Loucy (cell line): ENCODE measurements at regions not wholly inside any gene's neighbourhood (a gene's known extent, or its start where the extent isn't known, plus 50 kb on each side); places are given as distances from the start of the nearest gene placed in this dataset.

ENCODE experiments used
- H2AFZ ChIP-seq: fragments of 200-600 bp; sonication (generic); 2 replicates; pipeline ENCODE4 v1.6.0; 2016; ENCODE audit warnings: antibody characterized with exemption, mild to moderate bottlenecking, low read length, moderate library complexity
- H3F3A ChIP-seq: fragments of 200-600 bp; 2 replicates; pipeline ENCODE4 v1.6.0; 2016; ENCODE audit warnings: antibody characterized with exemption, low read depth, mild to moderate bottlenecking
- H3K27me3 ChIP-seq: fragments of 200-600 bp; sonication (generic); 2 replicates; pipeline ENCODE4 v1.6.1; 2014; ENCODE audit warnings: low read length, mild to moderate bottlenecking; ENCODE audit not compliant: insufficient read depth, poor library complexity, severe bottlenecking
- H3K36me3 ChIP-seq: fragments of 200-600 bp; sonication (generic); 2 replicates; pipeline ENCODE4 v1.6.1; 2016; ENCODE audit warnings: low read length; ENCODE audit not compliant: insufficient read depth
- H3K4me1 ChIP-seq: fragments of 200-600 bp; sonication (generic); 2 replicates; pipeline ENCODE4 v1.5.1; 2014; ENCODE audit warnings: low read length, mild to moderate bottlenecking; ENCODE audit not compliant: insufficient read depth, poor library complexity, severe bottlenecking
- H3K4me2 ChIP-seq: fragments of 200-600 bp; sonication (generic); 2 replicates; pipeline ENCODE4 v1.6.0; 2014; ENCODE audit warnings: antibody characterized with exemption, low read length, low read depth, mild to moderate bottlenecking; ENCODE audit not compliant: poor library complexity, severe bottlenecking
- H3K4me3 ChIP-seq: fragments of 200-600 bp; sonication (generic); 2 replicates; pipeline ENCODE4 v1.5.1; 2014; ENCODE audit warnings: low read length, mild to moderate bottlenecking, mixed read lengths; ENCODE audit not compliant: poor library complexity, severe bottlenecking
- H3K79me2 ChIP-seq: fragments of 200-600 bp; sonication (generic); 2 replicates; pipeline ENCODE4 v1.6.1; 2014; ENCODE audit warnings: low read length; ENCODE audit not compliant: insufficient read depth
- H3K9ac ChIP-seq: fragments of 200-600 bp; sonication (generic); 2 replicates; pipeline ENCODE4 v1.6.0; 2014; ENCODE audit warnings: mild to moderate bottlenecking, low read depth, low read length, moderate library complexity; ENCODE audit not compliant: poor library complexity, severe bottlenecking
- H3K9me2 ChIP-seq: fragments of 200-600 bp; sonication (generic); replicated peaks from 2 replicates; pipeline ENCODE4 v1.6.1; 2016; ENCODE audit warnings: low read depth, low read length, mixed read lengths
- H3K9me3 ChIP-seq: fragments of 200-600 bp; sonication (generic); 2 replicates; pipeline ENCODE4 v1.6.1; 2014; ENCODE audit warnings: mild to moderate bottlenecking, antibody characterized with exemption, low read length, low read depth; ENCODE audit not compliant: insufficient read depth
- H4K20me1 ChIP-seq: fragments of 200-600 bp; sonication (generic); 2 replicates; pipeline ENCODE4 v1.6.0; 2014; ENCODE audit warnings: antibody characterized with exemption, low read length, mild to moderate bottlenecking; ENCODE audit not compliant: insufficient read depth, poor library complexity, severe bottlenecking
- CTCF ChIP-seq: fragments of 200-600 bp; sonication (generic); conservative IDR thresholded peaks from 2 replicates; pipeline ENCODE4 v1.5.1; 2014; ENCODE audit warnings: mild to moderate bottlenecking, antibody characterized with exemption, low read length
- EZH2phosphoT487 ChIP-seq: fragments of 200-600 bp; IDR thresholded peaks from 2 replicates; pipeline ENCODE4 v1.6.1; 2018; ENCODE audit warnings: antibody characterized with exemption, mild to moderate bottlenecking, moderate library complexity, borderline replicate concordance

- H3K9me3 ChIP-seq = no peaks in the 10 kb centered on the region
- no peaks in the 10 kb centered on the region for H3K4me1 ChIP-seq
- H3F3A ChIP-seq = no peaks in the 10 kb centered on the region
- H3K4me3 ChIP-seq = no peak overlapping the region
- no peaks in the 10 kb centered on the region for H3K79me2 ChIP-seq
- no peak overlapping the region for H3K9ac ChIP-seq
- H3K4me2 ChIP-seq = no peak overlapping the region
- TF ChIP-seq EZH2phosphoT487 (no peak), CTCF (no peak)
- no peaks in the 10 kb centered on the region for H4K20me1 ChIP-seq
- no peaks in the 10 kb centered on the region for H3K36me3 ChIP-seq
- no peaks in the 10 kb centered on the region for H3K27me3 ChIP-seq
- H2AFZ ChIP-seq = no peak overlapping the region
- no peaks in the 10 kb centered on the region for H3K9me2 ChIP-seq
These were observed 361.0 kb downstream of the BARHL2 start for GRCh38 chr1:90356101-90356500.

DNA sequence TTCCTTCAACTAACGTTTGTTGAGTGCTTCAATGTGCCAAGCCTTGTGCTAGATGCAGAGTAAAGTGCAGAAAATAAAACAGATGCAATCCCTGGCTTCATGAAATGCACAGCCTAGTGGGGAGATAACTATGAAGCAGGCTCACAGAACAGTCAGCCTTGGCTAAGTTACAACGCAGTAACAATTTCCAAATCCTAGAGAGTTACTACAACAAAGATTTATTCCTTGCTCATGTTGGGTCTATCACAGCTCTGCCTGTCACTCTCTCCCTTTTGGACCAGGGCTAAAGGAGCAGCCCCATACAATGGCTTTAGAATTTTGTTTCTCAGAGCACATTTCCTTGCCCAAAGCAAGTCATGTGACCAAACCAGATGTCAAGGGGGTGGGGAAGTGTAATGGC is 359.8 kb downstream of the ZNF326 start:
- Histone ChIP-seq H2AFZ (no peak overlapping the region), H3K9ac (no peak overlapping the region), H3K4me1 (no peaks in the 10 kb centered on the region), H3K27me3 (no peaks in the 10 kb centered on the region), H3F3A (no peaks in the 10 kb centered on the region), H3K9me3 (no peaks in the 10 kb centered on the region), H3K79me2 (no peaks in the 10 kb centered on the region), H3K9me2 (no peaks in the 10 kb centered on the region), H3K36me3 (no peaks in the 10 kb centered on the region), H4K20me1 (no peaks in the 10 kb centered on the region), H3K4me3 (no peak overlapping the region), H3K4me2 (no peak overlapping the region)
- TF ChIP-seq EZH2phosphoT487 = no peak
- TF ChIP-seq CTCF = no peak

DNA sequence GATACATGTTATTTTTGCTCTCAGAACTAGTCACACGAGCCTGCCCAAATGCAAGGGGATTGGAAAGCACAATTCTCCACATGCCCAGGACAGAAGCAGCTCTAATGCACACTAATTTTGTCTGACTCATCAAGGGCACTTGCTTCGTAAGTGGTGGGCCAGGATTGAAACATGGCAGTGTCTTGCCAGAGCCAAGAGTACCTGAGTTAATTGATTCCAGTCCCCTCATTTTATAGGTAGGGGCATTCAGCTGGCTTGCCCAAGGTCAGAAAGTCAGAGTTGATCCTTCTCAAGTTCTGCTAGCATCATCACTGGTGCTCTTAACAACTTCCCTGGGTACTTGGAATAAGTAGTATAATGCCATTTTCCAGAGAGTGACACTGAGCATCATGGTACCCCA is 356.1 kb downstream of the ZNF326 start:
- no peaks in the 10 kb centered on the region for H3K36me3 ChIP-seq
- H2AFZ ChIP-seq = no peak overlapping the region
- H3F3A ChIP-seq = no peaks in the 10 kb centered on the region
- H3K4me3 ChIP-seq = no peak overlapping the region
- H3K9me3 ChIP-seq = no peaks in the 10 kb centered on the region
- H4K20me1 ChIP-seq = no peaks in the 10 kb centered on the region
- H3K9me2 ChIP-seq = no peaks in the 10 kb centered on the region
- H3K9ac ChIP-seq = no peak overlapping the region
- H3K4me1 ChIP-seq = no peaks in the 10 kb centered on the region
- no peak for TF ChIP-seq CTCF
- TF ChIP-seq EZH2phosphoT487 = no peak
- H3K79me2 ChIP-seq = no peaks in the 10 kb centered on the region
- H3K4me2 ChIP-seq = no peak overlapping the region
- no peaks in the 10 kb centered on the region for H3K27me3 ChIP-seq
